ENCODE measurements at regions not wholly inside any gene's neighbourhood (a gene's known extent, or its start where the extent isn't known, plus 50 kb on each side); places are given as distances from the start of the nearest gene placed in this dataset.

- no peak for TF ChIP-seq KLF10 (CRISPR knock-in tag; IDR thresholded peaks at IDR 0.05)
- TF ChIP-seq SPI1 (IDR thresholded peaks at IDR 0.05; ENCODE audit: borderline replicate concordance, low read depth, low read length) = no peak
- TF ChIP-seq ZNF77 (CRISPR knock-in tag; IDR thresholded peaks at IDR 0.05) = no peak
- no peaks in the 10 kb centered on the region for H3K4me1 ChIP-seq (replicated peaks in 1 of 2; ENCODE audit: control insufficient read depth in 2 of 2, insufficient read depth in 2 of 2, low read length in 2 of 2)
- CTCF ChIA-PET (ENCODE audit: low intra/inter-chr PET ratio) = interaction anchor here (0.6 kb wide), 1 partner anchor 30 kb away, joined by 3 read pairs; no protein-coding TSS in a partner anchor
- no peak overlapping the region for H3K27ac ChIP-seq (ENCODE audit: extremely low read depth, low read depth, low read length)
- no TSS peak for BruUV-seq (replicated peaks)
- under 1% methylated on average over 13 of the region's 15 CpGs for WGBS (ENCODE audit: insufficient coverage, low coverage, missing lambda C conversion rate)
- H3K4me2 ChIP-seq (ENCODE audit: insufficient read depth, low read length) = no peak overlapping the region
- H3K4me3 ChIP-seq = no peak overlapping the region
- no peak overlapping the region for H3K9ac ChIP-seq (ENCODE audit: insufficient read depth in 1 of 2, low read depth in 2 of 2, low read length in 2 of 2)
- H3K79me2 ChIP-seq (ENCODE audit: control insufficient read depth, insufficient read depth, low read length) = no peaks in the 10 kb centered on the region
- POLR2A ChIA-PET = no interaction called here
- H2AFZ ChIP-seq (ENCODE audit: low read depth, low read length) = no peak overlapping the region
- no peak for DNase-seq (ENCODE audit: extremely low read depth in 1 of 4, low spot score in 3 of 4)
- ATAC-seq = no peak
- peaks cover 0 to 30% of the 10 kb centered on the region in 2 experiments; a peak in 3 of 5 replicates for H3K27me3 ChIP-seq (ENCODE audit: control insufficient read depth in 2 of 2, insufficient read depth in 2 of 2, low read length in 2 of 2)
- in situ Hi-C loops (cut with MboI) = no loop called here
- H3K9me1 ChIP-seq (ENCODE audit: control insufficient read depth, insufficient read depth, low read length) = no peaks in the 10 kb centered on the region
- intact Hi-C loops (cut with micrococcal nuclease) = no loop called here
- no peak for FAIRE-seq
- 0 out of 2 replicates have a peak, but pooled peaks cover 3% of the 10 kb centered on the region for H4K20me1 ChIP-seq (replicated peaks; ENCODE audit: control insufficient read depth, insufficient read depth, low read length)
- H3K9me3 ChIP-seq (replicated peaks; ENCODE audit: control insufficient read depth, insufficient read depth, low read depth, low read length) = no peaks in the 10 kb centered on the region
- no peaks in the 10 kb centered on the region for H3K36me3 ChIP-seq (ENCODE audit: control insufficient read depth, insufficient read depth, low read length)
These were observed 458.0 kb upstream of the HS6ST1 start for GRCh38 chr2:128776461-128777195.

DNA sequence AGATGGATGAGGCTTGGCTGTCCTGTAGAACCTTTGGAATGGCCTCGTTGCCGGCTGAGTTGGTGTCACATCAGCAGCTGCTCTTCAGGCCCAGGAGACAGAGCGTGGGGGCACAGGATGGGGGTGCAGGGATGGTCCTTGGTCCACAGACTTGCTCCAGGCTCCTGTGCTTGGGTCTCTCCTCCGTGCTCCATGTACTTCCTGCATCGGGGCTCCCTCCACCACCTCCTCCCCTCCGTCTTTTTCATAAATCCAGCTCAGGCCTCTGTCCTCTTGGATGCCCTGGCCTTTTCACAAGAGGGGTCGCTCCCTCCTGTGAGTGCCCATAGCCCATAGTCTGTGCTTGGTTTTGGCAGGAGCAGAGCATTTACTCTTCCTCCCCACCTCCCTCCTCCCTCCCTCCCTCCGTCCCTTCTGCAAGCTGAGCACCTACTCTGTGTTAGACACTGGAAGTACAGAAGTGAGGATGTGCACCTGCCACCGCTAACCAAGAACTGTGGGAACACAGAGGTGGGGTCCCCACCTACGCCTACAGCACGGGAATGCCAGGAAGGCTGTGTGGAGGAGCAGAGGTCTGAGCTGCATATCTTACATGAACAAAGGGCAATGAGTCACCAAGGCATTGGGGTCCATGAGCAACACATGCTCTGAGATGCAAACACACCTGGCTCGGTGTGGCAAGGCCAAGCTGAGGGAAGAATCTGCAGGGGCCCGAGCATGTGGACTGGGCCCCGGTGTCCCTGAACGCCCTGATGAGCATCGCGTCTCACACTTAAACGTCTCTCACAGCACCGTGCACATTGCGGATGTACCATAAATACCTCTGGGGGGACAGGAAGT, 458.7 kb upstream of the HS6ST1 start:
- Histone ChIP-seq H2AFZ (ENCODE audit: low read depth, low read length) (no peak overlapping the region), H3K4me3 (no peak overlapping the region), H3K4me1 (replicated peaks in 1 of 2; ENCODE audit: control insufficient read depth in 2 of 2, insufficient read depth in 2 of 2, low read length in 2 of 2) (no peaks in the 10 kb centered on the region), H3K27me3 (ENCODE audit: control insufficient read depth in 2 of 2, insufficient read depth in 2 of 2, low read length in 2 of 2) (peaks cover 0 to 38% of the 10 kb centered on the region in 2 experiments; a peak in 3 of 5 replicates), H3K9me1 (ENCODE audit: control insufficient read depth, insufficient read depth, low read length) (no peaks in the 10 kb centered on the region), H4K20me1 (replicated peaks; ENCODE audit: control insufficient read depth, insufficient read depth, low read length) (0 out of 2 replicates have a peak, but pooled peaks cover 3% of the 10 kb centered on the region), H3K27ac (ENCODE audit: extremely low read depth, low read depth, low read length) (no peak overlapping the region), H3K36me3 (ENCODE audit: control insufficient read depth, insufficient read depth, low read length) (no peaks in the 10 kb centered on the region), H3K9me3 (replicated peaks; ENCODE audit: control insufficient read depth, insufficient read depth, low read depth, low read length) (no peaks in the 10 kb centered on the region), H3K9ac (ENCODE audit: insufficient read depth in 1 of 2, low read depth in 2 of 2, low read length in 2 of 2) (no peak overlapping the region), H3K79me2 (ENCODE audit: control insufficient read depth, insufficient read depth, low read length) (no peaks in the 10 kb centered on the region), H3K4me2 (ENCODE audit: insufficient read depth, low read length) (no peak overlapping the region)
- CTCF ChIA-PET (ENCODE audit: low intra/inter-chr PET ratio) = no interaction called here
- BruUV-seq (replicated peaks) = no TSS peak
- POLR2A ChIA-PET = interaction anchor here (0.5 kb wide), 1 partner anchor 183 kb away, joined by 4 read pairs; no protein-coding TSS in a partner anchor
- DNase-seq (ENCODE audit: extremely low read depth in 1 of 4, low spot score in 3 of 4) (no peak), FAIRE-seq (no peak), ATAC-seq (no peak)
- intact Hi-C loops (cut with micrococcal nuclease) (no loop called here), in situ Hi-C loops (cut with MboI) (no loop called here)
- WGBS (ENCODE audit: insufficient coverage, low coverage, missing lambda C conversion rate) = 3% methylated on average over 14 of the region's 20 CpGs
- TF ChIP-seq ZBTB9 (CRISPR knock-in tag; IDR thresholded peaks at IDR 0.05) (no peak), ZNF384 (IDR thresholded peaks at IDR 0.05; ENCODE audit: low read depth, low read length) (no peak), FIP1L1 (IDR thresholded peaks at IDR 0.05; ENCODE audit: low read depth, low read length, poor library complexity, severe bottlenecking) (no peak), ZNF134 (CRISPR knock-in tag; conservative IDR thresholded peaks at IDR 0.05) (no peak), PPARD (CRISPR knock-in tag; IDR thresholded peaks at IDR 0.05) (no peak), TEAD4 (IDR thresholded peaks at IDR 0.05; ENCODE audit: low read length) (no peak), TEAD4 (CRISPR knock-in tag; IDR thresholded peaks at IDR 0.05; ENCODE audit: borderline replicate concordance) (no peak), CTCF (IDR thresholded peaks at IDR 0.05 in 2 of 3, conservative IDR thresholded peaks at IDR 0.05 in 1 of 3; ENCODE audit: insufficient read depth in 2 of 3, low read depth in 1 of 3, low read length in 3 of 3) (no peak)
